Colonic mucosa (tissue), 4 donors: ENCODE measurements at regions not wholly inside any gene's neighbourhood (a gene's known extent, or its start where the extent isn't known, plus 50 kb on each side); places are given as distances from the start of the nearest gene placed in this dataset.

Experiments
- DNase-seq: peaks from one replicate; pipeline ENCODE4 v3.0.0-alpha.2; 2020
- H3K27ac ChIP-seq: fragments of 200-600 bp; one replicate; pipeline ENCODE4 v1.8.0; 2021
- H3K27me3 ChIP-seq: fragments of 200-600 bp; one replicate; pipeline ENCODE4 v1.8.0; 2021
- H3K36me3 ChIP-seq: fragments of 200-600 bp; one replicate; pipeline ENCODE4 v1.8.0; 2021
- H3K4me1 ChIP-seq: fragments of 200-600 bp; one replicate; pipeline ENCODE4 v1.8.0; 2021; ENCODE audit warnings: mild to moderate bottlenecking
- H3K4me3 ChIP-seq: fragments of 200-600 bp; one replicate; pipeline ENCODE4 v1.8.0; 2021
- H3K9ac ChIP-seq, 2 donors: one replicate each; pipeline ENCODE4 v1.7.0; 2013; ENCODE audit warnings: control low read depth in 2 of 2, low read depth in 2 of 2, low read length in 2 of 2
- H3K9me3 ChIP-seq: fragments of 200-600 bp; one replicate; pipeline ENCODE4 v1.8.0; 2021
- CTCF ChIP-seq: fragments of 200-600 bp; IDR thresholded peaks from one replicate; pipeline ENCODE4 v1.8.0; 2022; ENCODE audit warnings: antibody characterized with exemption, mild to moderate bottlenecking
- intact Hi-C: fragments of 100-400 bp; cut with DNase I; formaldehyde crosslinking; loops from one replicate; pipeline ENCODE4 v1.14.1; 2022
- donor health status: healthy.
- donor health status: DM: no; HTN: no; CAD: no.
- donor health status: DM: no; HTN: no; CAD: no.

- DNase-seq, result no peak
Observed at GRCh38 chr1:37399830-37400464, 74.4 kb upstream of the ZC3H12A start.

DNA sequence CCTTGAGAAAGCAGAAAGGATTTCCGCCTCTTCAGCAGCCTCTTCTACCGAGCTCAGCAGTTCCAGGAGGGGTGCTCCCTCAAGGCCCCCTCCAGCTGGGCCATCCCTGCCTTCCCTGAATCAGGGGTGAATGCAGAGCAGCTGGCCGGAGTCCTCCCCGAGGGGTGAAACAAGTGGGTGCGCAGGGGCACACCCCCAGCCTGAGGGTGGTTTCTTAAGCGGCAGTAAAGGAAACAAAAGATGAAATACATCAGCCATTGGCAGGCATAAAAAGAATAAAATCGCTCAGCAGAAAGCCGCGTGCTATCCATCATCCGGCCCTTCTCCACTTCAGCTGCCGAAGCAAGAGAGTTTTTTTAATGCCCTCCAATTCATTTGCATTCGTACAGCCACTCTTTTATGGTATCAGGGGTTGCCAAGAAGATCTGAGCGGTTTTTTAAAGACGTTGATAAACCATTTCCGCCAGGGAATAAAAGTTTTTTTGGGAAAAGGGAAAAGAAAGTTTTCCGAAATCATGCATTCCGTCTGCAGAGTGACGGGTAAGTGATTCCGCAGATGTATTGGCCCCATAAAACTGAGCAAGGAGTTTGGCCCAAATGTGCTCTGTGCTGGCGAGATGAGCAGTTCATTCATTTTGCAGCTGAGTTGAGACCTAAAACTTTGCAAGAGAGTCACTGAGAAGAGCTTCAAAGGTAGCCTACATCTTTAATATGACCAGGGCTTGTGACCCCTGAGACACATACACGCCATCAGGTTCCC, 73.7 kb upstream of the ZC3H12A start:
- DNase-seq, result no peak
- Histone ChIP-seq H3K4me1 (no peaks in the 10 kb centered on the region), H3K9ac (no peak overlapping the region), H3K27ac (no peak overlapping the region), H3K4me3 (no peak overlapping the region), H3K36me3 (no peaks in the 10 kb centered on the region), H3K27me3 (no peaks in the 10 kb centered on the region), H3K9me3 (no peaks in the 10 kb centered on the region)
- TF ChIP-seq CTCF, result no peak
- intact Hi-C loops, result no loop called here

More at GRCh38 chr1:37399830-37400464, 74.4 kb upstream of the ZC3H12A start:
- Histone ChIP-seq H3K4me3 (no peak overlapping the region), H3K4me1 (no peaks in the 10 kb centered on the region), H3K36me3 (no peaks in the 10 kb centered on the region), H3K9me3 (no peaks in the 10 kb centered on the region), H3K9ac (no peak overlapping the region), H3K27ac (no peak overlapping the region), H3K27me3 (no peaks in the 10 kb centered on the region)
- intact Hi-C loops, result no loop called here
- no peak for TF ChIP-seq CTCF

- no peak overlapping the region for H3K27ac ChIP-seq
- H3K9ac ChIP-seq, result no peak overlapping the region
- H3K27me3 ChIP-seq, result no peaks in the 10 kb centered on the region
- H3K9me3 ChIP-seq, result no peaks in the 10 kb centered on the region
- no peak overlapping the region for H3K4me3 ChIP-seq
- no peak for DNase-seq
- intact Hi-C loops, result no loop called here
- no peak for TF ChIP-seq CTCF
- no peaks in the 10 kb centered on the region for H3K4me1 ChIP-seq
- H3K36me3 ChIP-seq, result no peaks in the 10 kb centered on the region
Observed at GRCh38 chr1:37403166-37403565, 71.2 kb upstream of the ZC3H12A start.

GRCh38 chr1:37404711-37405110, 69.7 kb upstream of the ZC3H12A start:
- no peak overlapping the region for H3K9ac ChIP-seq
- TF ChIP-seq CTCF, result no peak
- H3K27me3 ChIP-seq, result no peaks in the 10 kb centered on the region

GRCh38 chr1:37410105-37410504, 64.3 kb upstream of the ZC3H12A start:
- Histone ChIP-seq H3K9me3 (no peaks in the 10 kb centered on the region), H3K27me3 (no peaks in the 10 kb centered on the region), H3K36me3 (no peaks in the 10 kb centered on the region), H3K27ac (no peak overlapping the region), H3K4me1 (no peaks in the 10 kb centered on the region), H3K9ac (no peak overlapping the region), H3K4me3 (no peak overlapping the region)
- intact Hi-C loops, result no loop called here
- DNase-seq, result no peak
- TF ChIP-seq CTCF, result no peak

More at GRCh38 chr1:37404711-37405110, 69.7 kb upstream of the ZC3H12A start:
- Histone ChIP-seq H3K4me3 (no peak overlapping the region), H3K27ac (no peak overlapping the region), H3K36me3 (no peaks in the 10 kb centered on the region), H3K4me1 (no peaks in the 10 kb centered on the region), H3K9me3 (no peaks in the 10 kb centered on the region)
- DNase-seq, result no peak
- intact Hi-C loops, result no loop called here
